HEK293 (cell line): ENCODE measurements at regions not wholly inside any gene's neighbourhood (a gene's known extent, or its start where the extent isn't known, plus 50 kb on each side); places are given as distances from the start of the nearest gene placed in this dataset.

Source experiments
- CTCF ChIP-seq: fragments of 450-650 bp; formaldehyde crosslinking; IDR thresholded peaks from 2 replicates; pipeline ENCODE4 v1.5.1; 2016; ENCODE audit warnings: missing biosample characterization, missing genetic modification characterization
- YY1 ChIP-seq: fragments of 450-650 bp; formaldehyde crosslinking; IDR thresholded peaks from 2 replicates; pipeline ENCODE4 v1.5.1; 2018; ENCODE audit warnings: missing biosample characterization, missing genetic modification characterization
- ZFP3 ChIP-seq: fragments of 450-650 bp; formaldehyde crosslinking; IDR thresholded peaks from 2 replicates; pipeline ENCODE4 v1.5.1; 2016; ENCODE audit warnings: low read depth, missing biosample characterization, missing genetic modification characterization
- ZNF24 ChIP-seq: fragments of 450-650 bp; formaldehyde crosslinking; IDR thresholded peaks from 2 replicates; pipeline ENCODE4 v1.5.1; 2016; ENCODE audit warnings: missing biosample characterization, missing genetic modification characterization
- ZNF274 ChIP-seq, 2 experiments: fragments of 200-500 bp in 1 of 2; fragments of 450-650 bp in 1 of 2; sonication (Bioruptor generic) in 1 of 2; formaldehyde crosslinking in 1 of 2; IDR thresholded peaks; 2 replicates each; pipeline versions ENCODE4 v1.5.1 to v1.6.1; 2014 to 2016; ENCODE audit warnings: borderline replicate concordance in 1 of 2, inconsistent platforms in 1 of 2, low read length in 1 of 2, missing biosample characterization in 1 of 2, missing genetic modification characterization in 1 of 2
- ZNF747 ChIP-seq: fragments of 450-650 bp; formaldehyde crosslinking; IDR thresholded peaks from 2 replicates; pipeline ENCODE4 v1.5.1; 2016; ENCODE audit warnings: missing biosample characterization, missing genetic modification characterization
- ZNF830 ChIP-seq: fragments of 450-650 bp; IDR thresholded peaks from 2 replicates; pipeline ENCODE4 v1.5.0; 2018; ENCODE audit warnings: missing biosample characterization, missing genetic modification characterization, low read depth, mild to moderate bottlenecking, moderate library complexity

- TF ChIP-seq ZNF24 (tag by site-specific recombination) = no peak
- TF ChIP-seq ZNF747 (tag by site-specific recombination) = no peak
- TF ChIP-seq CTCF = peak; percentile 67
- no peak for TF ChIP-seq YY1 (tag by site-specific recombination)
- TF ChIP-seq ZFP3 (tag by site-specific recombination) = no peak
- no peak for TF ChIP-seq ZNF830 (tag by site-specific recombination)
- TF ChIP-seq ZNF274 (IDR thresholded peaks at IDR 0.05; ENCODE audit: low read length) = no peak
- no peak for TF ChIP-seq ZNF274 (tag by site-specific recombination; IDR thresholded peaks at IDR 0.05; ENCODE audit: borderline replicate concordance)
Measured at GRCh38 chr10:58064714-58065528, 202.8 kb downstream of the IPMK start.
